HuH-7 (cell line): ENCODE measurements at regions not wholly inside any gene's neighbourhood (a gene's known extent, or its start where the extent isn't known, plus 50 kb on each side); places are given as distances from the start of the nearest gene placed in this dataset.

Experiments used
- DNase-seq: peaks from one replicate; pipeline ENCODE4 v3.0.0; 2011; ENCODE audit warnings: low spot score

GRCh38 chr3:148309390-148310035 lies 388.2 kb upstream of the AGTR1 start:
- peak; percentile 4 for DNase-seq

DNA sequence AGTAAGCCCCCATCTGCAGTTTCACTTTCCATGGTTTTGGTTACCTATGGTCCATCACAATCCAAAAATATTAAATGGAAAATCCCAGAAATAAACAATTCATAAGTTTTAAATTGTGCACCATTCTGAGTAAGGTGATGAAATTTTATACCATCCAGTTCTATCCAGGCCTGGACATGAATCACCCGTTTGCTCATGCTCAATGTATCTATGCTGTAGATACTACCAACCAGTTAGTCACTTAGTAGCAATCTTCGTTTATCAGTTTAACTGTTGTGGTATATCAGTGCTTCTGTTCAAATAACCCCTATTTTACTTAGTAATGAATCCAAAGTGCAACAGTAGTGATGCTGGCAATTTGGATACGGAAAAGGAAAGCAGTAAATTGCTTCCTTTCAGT lies 381.9 kb upstream of the AGTR1 start:
- DNase-seq = no peak

GRCh38 chr3:148318240-148318639 lies 379.5 kb upstream of the AGTR1 start:
- no peak for DNase-seq

- DNase-seq = no peak
Observed at GRCh38 chr3:148319161-148319915, 378.4 kb upstream of the AGTR1 start.

DNA sequence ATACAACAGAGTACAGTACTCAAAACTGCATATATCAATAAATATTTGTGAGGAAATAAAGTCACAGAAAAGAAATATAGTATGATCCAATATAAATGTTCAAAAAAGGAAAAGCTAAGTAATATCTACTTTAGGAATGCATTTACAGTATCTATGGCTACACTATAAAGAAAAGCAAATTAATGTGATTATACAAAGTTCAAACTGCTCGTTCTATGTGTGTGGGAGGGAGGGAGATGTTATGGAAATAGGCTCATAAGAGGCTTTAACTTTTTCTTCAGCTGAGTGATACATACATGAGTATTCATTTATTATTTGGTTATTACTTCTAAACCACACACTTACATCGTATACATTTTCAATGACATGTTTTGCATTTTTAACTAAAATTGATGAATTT lies 377.7 kb upstream of the AGTR1 start:
- DNase-seq = no peak

GRCh38 chr3:148329481-148330235 lies 368.0 kb upstream of the AGTR1 start:
- DNase-seq = no peak

- DNase-seq = no peak
Observed at GRCh38 chr3:148330542-148330941, 367.2 kb upstream of the AGTR1 start.

DNA sequence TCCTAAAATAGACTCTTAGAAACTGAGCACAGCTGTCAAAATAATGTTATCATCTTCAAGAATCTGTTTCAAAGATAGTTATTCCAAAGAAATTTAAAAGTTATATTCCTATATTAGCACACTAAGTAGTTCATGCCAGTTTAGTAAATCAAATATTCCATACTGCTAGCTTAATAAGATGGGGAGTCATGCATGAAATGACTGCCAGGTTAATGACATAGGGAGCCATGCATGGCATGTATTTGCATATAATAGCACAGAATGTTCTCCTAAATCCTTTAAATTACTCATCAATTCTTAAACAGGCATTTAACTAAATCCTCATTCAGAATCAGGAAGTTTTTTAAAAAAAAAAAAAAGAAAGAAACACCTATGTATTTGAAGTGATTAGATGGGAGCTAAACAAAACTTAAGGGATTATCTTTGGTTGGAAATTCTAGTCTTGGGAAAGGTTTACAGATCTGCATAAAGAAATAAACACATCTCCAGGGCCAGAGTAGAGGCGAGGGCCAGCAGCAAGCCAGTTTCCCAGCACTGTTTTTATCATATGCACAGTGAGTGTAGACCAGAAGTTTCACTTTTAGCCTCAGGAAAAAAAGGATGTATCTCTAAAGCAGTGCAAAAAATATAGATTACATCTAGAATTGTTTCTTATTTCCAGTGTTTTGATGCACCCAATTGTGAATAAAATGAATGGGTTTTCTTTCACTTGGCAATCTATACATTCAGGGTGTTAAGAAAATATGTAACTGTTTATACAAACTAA lies 366.4 kb upstream of the AGTR1 start:
- DNase-seq = no peak

DNA sequence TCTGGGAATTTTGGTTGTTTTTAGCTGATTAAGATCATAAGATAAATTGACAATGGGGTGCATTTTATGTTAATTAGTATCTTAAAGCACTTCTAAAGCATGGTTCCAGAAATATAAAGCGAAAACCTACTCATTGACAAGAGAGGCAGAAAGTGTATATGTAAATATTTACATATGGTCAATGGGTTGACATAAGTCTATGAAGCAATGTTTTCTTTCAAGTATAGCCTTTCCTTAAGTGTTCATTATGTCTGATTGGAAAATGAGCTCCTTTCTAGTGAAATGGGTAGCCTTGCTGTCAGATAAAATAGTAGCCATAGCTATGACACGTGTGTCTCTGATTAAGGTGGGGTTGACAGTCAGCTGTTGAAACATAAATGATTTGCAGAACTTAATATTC lies 365.2 kb upstream of the AGTR1 start:
- peak; percentile 4 for DNase-seq

DNA sequence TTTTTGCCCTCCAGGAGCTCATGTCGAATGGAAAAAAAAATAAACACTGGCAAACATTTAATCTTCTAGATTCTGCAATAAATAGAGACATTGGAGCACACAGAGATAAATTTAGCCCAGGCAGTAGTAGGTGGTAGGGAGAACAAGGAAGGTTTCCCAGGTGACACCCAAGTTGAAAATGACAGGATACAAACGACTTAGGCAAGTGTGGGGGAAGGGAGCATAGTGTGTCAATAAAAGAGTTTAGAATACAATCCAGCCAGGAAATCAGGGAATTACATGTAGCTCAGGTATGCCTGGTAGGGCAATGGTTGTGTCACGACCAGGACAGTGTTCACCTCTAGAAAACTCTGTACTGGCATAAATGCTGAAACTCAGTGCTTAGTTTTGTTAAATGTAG lies 364.6 kb upstream of the AGTR1 start:
- DNase-seq = peak; percentile 4

DNA sequence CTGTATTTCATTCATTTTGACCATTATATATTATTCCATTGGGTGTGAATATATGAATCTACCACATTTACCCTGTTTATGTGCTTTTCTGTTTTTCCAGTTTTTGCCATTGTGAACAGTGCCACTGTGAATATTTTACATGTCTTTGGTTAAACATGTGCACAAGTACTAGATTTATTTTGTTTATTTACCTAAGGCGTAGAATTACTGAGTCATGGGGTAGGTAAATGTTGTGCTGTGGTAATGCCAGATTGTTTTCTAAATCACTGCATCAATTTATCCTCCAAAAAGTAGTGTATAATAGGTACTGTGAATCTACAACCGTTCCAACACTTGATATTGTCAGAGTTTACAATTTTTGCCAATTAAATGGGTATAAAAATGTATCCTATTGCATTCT lies 362.1 kb upstream of the AGTR1 start:
- DNase-seq = no peak

- DNase-seq = no peak
Observed at GRCh38 chr3:148343416-148343815, 354.3 kb upstream of the AGTR1 start.

DNA sequence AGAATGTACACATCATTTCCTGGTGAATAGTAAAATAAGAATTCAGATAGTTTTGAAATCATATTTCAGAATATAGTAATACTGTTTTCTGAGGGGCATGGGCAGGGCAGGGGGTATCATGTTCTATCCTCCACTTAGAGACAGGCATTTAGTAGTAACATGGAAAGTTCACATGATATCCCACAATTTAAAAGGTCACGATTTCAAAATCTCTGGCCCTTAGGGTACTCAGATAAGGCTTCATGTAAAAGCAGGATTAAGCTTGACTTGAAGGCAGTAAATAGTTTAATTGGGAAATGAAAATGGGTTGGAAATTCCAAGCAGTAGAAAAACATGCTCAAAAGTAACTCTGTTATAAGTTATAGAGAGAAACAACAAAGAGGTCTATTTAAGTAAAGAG lies 353.2 kb upstream of the AGTR1 start:
- no peak for DNase-seq

DNA sequence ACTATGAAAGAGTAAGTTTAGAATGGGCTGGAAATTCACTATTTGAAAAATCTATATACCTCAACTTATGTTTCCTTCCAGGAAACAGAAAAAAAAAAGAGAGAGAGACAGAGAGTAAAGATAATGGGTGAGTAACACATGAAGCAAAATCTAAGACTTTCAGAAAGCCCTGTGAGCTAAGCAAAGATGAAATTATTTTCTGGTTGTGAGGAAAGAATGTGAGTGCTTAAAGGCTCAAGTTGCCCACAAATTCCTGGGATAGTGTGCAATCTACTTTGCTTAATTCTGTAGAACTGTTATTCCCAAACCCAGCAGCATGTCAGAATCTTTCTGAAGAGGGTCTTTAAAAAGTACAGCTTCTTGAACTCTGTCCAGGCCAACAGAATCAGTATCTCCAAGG lies 337.7 kb upstream of the AGTR1 start:
- DNase-seq = no peak

GRCh38 chr3:148366743-148367410 lies 330.8 kb upstream of the AGTR1 start:
- no peak for DNase-seq

DNA sequence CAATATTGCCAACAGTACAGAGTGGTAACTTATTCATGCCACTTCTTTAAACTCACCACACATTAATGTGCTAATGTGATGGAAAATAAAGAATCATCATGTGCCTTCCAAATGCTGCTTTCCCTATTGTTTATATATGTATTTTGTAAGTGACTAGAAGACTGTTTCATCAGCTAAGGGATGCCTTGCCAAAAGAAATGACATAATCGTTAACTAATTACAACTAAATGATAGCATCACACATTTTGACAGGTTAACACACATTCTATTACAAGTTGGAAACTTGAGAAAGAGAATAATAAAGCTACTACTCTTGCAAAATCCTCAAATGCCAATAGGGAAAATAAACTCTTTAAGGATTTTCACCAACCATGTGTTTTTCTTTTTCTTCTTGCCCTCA lies 329.9 kb upstream of the AGTR1 start:
- DNase-seq = no peak

DNA sequence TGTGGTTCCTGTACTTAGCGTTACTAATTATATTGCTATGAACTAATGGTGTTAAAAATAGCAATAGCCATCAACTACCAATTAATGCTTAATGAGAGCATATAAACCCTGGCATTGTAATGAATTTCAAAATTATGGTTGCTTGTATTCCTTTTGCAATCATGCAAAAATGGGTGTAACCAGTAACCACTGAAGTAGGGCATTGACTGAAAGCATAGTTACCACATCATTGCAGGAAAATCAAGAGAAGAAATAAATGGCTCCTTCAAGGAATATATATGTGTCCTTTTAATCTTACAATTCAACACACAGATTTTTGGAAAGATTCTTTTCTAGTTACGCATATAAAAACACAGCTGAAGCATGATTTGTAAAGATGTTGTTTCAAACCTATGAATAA lies 328.3 kb upstream of the AGTR1 start:
- DNase-seq = no peak

DNA sequence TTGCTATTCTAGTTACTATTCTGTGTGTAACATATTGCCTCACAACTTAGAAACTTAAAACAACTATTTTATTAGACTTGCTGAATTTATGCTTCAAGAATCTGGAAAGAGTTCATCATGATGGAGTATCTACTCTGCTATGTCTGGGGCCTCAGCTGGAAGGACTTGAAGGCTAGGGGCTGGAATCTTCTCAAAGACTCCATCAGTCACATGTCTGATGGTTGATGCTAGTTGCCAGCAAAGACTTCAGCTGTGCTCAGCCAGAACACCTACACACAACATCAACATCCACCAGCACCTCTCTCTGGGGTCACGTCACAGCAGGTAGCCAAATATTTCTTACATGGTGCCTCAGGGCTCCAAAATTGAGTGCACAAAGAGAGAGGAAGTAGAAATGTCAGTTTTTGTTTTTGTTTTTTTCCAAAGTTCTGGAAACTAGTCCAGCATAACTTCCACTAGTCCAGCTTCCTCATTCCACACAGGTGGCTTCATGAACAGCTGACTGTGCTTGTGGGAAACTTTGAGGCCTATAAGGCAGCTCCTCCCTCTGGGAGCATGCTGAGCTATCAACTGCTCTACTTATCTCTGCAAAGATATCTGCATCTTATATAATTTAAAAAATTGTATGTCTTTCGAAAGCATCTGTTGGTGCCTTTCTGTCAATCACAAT lies 325.4 kb upstream of the AGTR1 start:
- DNase-seq = no peak

GRCh38 chr3:148373961-148374360 lies 323.7 kb upstream of the AGTR1 start:
- no peak for DNase-seq

GRCh38 chr3:148379763-148380382 lies 317.8 kb upstream of the AGTR1 start:
- peak; percentile 5 for DNase-seq

- DNase-seq = no peak
Observed at GRCh38 chr3:148381051-148381450, 316.7 kb upstream of the AGTR1 start.
